Nephron progenitor cell (in vitro differentiated cells): ENCODE measurements at regions not wholly inside any gene's neighbourhood (a gene's known extent, or its start where the extent isn't known, plus 50 kb on each side); places are given as distances from the start of the nearest gene placed in this dataset.

Experiments
- DNase-seq: peaks from one replicate; pipeline ENCODE4 v3.0.0; 2021
- H3K27ac Mint-ChIP-seq: 2 replicates; pipeline ENCODE4 v1.8.0; 2021; ENCODE audit warnings: mild to moderate bottlenecking, moderate library complexity, mixed read lengths
- H3K27me3 Mint-ChIP-seq: 2 replicates; pipeline ENCODE4 v1.8.0; 2021; ENCODE audit warnings: mild to moderate bottlenecking, low read depth, mixed read lengths; ENCODE audit not compliant: poor library complexity
- H3K36me3 Mint-ChIP-seq: 2 replicates; pipeline ENCODE4 v1.8.0; 2021; ENCODE audit warnings: low read depth, mixed read lengths
- H3K4me1 Mint-ChIP-seq: 2 replicates; pipeline ENCODE4 v1.8.0; 2021; ENCODE audit warnings: mixed read lengths
- H3K4me3 Mint-ChIP-seq: 2 replicates; pipeline ENCODE4 v1.8.0; 2021; ENCODE audit warnings: mild to moderate bottlenecking, moderate library complexity, mixed read lengths
- H3K9me3 Mint-ChIP-seq: 2 replicates; pipeline ENCODE4 v1.8.0; 2021; ENCODE audit warnings: mild to moderate bottlenecking, moderate library complexity, mixed read lengths
- CTCF ChIP-seq: fragments of 200-600 bp; sonication (generic); IDR thresholded peaks from 2 replicates; pipeline ENCODE4 v1.5.0; 2021; ENCODE audit warnings: antibody characterized with exemption

GRCh38 chr7:130882396-130882795, 148.4 kb upstream of the KLF14 start:
- Mint-ChIP-seq H3K4me1 (peaks cover 30% of the 10 kb centered on the region), H3K9me3 (no peaks in the 10 kb centered on the region), H3K27me3 (peaks cover 10% of the 10 kb centered on the region), H3K36me3 (no peaks in the 10 kb centered on the region), H3K27ac (no peak overlapping the region), H3K4me3 (no peak overlapping the region)
- no peak for TF ChIP-seq CTCF
- no peak for DNase-seq

GRCh38 chr7:130883928-130884327, 149.9 kb upstream of the KLF14 start:
- H3K27me3 Mint-ChIP-seq, result peaks cover 10% of the 10 kb centered on the region
- no peak overlapping the region for H3K27ac Mint-ChIP-seq
- H3K36me3 Mint-ChIP-seq, result no peaks in the 10 kb centered on the region
- no peaks in the 10 kb centered on the region for H3K9me3 Mint-ChIP-seq
- H3K4me1 Mint-ChIP-seq, result peaks cover 41% of the 10 kb centered on the region
- H3K4me3 Mint-ChIP-seq, result no peak overlapping the region
- no peak for TF ChIP-seq CTCF
- DNase-seq, result no peak

- Mint-ChIP-seq H3K9me3 (no peaks in the 10 kb centered on the region), H3K36me3 (no peaks in the 10 kb centered on the region), H3K4me3 (no peak overlapping the region), H3K4me1 (peaks cover 43% of the 10 kb centered on the region), H3K27me3 (peaks cover 10% of the 10 kb centered on the region), H3K27ac (no peak overlapping the region)
- no peak for DNase-seq
- no peak for TF ChIP-seq CTCF
Measured at GRCh38 chr7:130884437-130885417, 150.7 kb upstream of the KLF14 start.

GRCh38 chr7:130886438-130887135, 152.6 kb upstream of the KLF14 start:
- Mint-ChIP-seq H3K36me3 (no peaks in the 10 kb centered on the region), H3K4me3 (no peak overlapping the region), H3K27me3 (peaks cover 7% of the 10 kb centered on the region), H3K9me3 (no peaks in the 10 kb centered on the region), H3K4me1 (peaks cover 58% of the 10 kb centered on the region), H3K27ac (no peak overlapping the region)
- no peak for DNase-seq
- no peak for TF ChIP-seq CTCF

- Mint-ChIP-seq H3K36me3 (no peaks in the 10 kb centered on the region), H3K4me3 (no peak overlapping the region), H3K27ac (no peak overlapping the region), H3K27me3 (peaks cover 7% of the 10 kb centered on the region), H3K9me3 (no peaks in the 10 kb centered on the region), H3K4me1 (peaks cover 59% of the 10 kb centered on the region)
- no peak for DNase-seq
- no peak for TF ChIP-seq CTCF
Measured at GRCh38 chr7:130887182-130887956, 153.4 kb upstream of the KLF14 start.
